ENCODE measurements at regions not wholly inside any gene's neighbourhood (a gene's known extent, or its start where the extent isn't known, plus 50 kb on each side); places are given as distances from the start of the nearest gene placed in this dataset.

GRCh38 chr14:83255015-83255726, 1721.5 kb upstream of the SEL1L start:
- H3K9me3 ChIP-seq, result no peaks in the 10 kb centered on the region
- H3K36me3 ChIP-seq, result no peaks in the 10 kb centered on the region
- H3K4me1 ChIP-seq, result no peaks in the 10 kb centered on the region
- TF ChIP-seq CTCF (IDR thresholded peaks at IDR 0.05), result no peak
- no peak overlapping the region for H3K27ac ChIP-seq
- H3K4me3 ChIP-seq, result no peak overlapping the region
- intact Hi-C loops (cut with DNase I), result no loop called here
- no peaks in the 10 kb centered on the region for H3K27me3 ChIP-seq
- ATAC-seq (peak; percentile 32), DNase-seq (no peak)

GRCh38 chr14:83255727-83256090, 1722.1 kb upstream of the SEL1L start:
- H3K27me3 ChIP-seq, result no peaks in the 10 kb centered on the region
- intact Hi-C loops (cut with DNase I), result no loop called here
- TF ChIP-seq CTCF (IDR thresholded peaks at IDR 0.05), result no peak
- no peaks in the 10 kb centered on the region for H3K9me3 ChIP-seq
- no peak overlapping the region for H3K4me3 ChIP-seq
- no peak for DNase-seq
- no peak for ATAC-seq
- no peaks in the 10 kb centered on the region for H3K36me3 ChIP-seq
- no peak overlapping the region for H3K27ac ChIP-seq
- no peaks in the 10 kb centered on the region for H3K4me1 ChIP-seq

GRCh38 chr14:83257466-83258439, 1724.1 kb upstream of the SEL1L start:
- TF ChIP-seq CTCF (IDR thresholded peaks at IDR 0.05), result no peak
- H3K9me3 ChIP-seq, result no peaks in the 10 kb centered on the region
- no peak for ATAC-seq
- H3K27me3 ChIP-seq, result no peaks in the 10 kb centered on the region
- H3K4me3 ChIP-seq, result no peak overlapping the region
- intact Hi-C loops (cut with DNase I), result no loop called here
- no peak for DNase-seq
- H3K4me1 ChIP-seq, result no peaks in the 10 kb centered on the region
- no peaks in the 10 kb centered on the region for H3K36me3 ChIP-seq
- no peak overlapping the region for H3K27ac ChIP-seq

GRCh38 chr14:83260751-83261150, 1727.1 kb upstream of the SEL1L start:
- intact Hi-C loops (cut with DNase I), result no loop called here
- no peak overlapping the region for H3K27ac ChIP-seq
- H3K27me3 ChIP-seq, result no peaks in the 10 kb centered on the region
- no peaks in the 10 kb centered on the region for H3K9me3 ChIP-seq
- DNase-seq (no peak), ATAC-seq (no peak)
- H3K36me3 ChIP-seq, result no peaks in the 10 kb centered on the region
- no peak for TF ChIP-seq CTCF (IDR thresholded peaks at IDR 0.05)
- no peaks in the 10 kb centered on the region for H3K4me1 ChIP-seq
- no peak overlapping the region for H3K4me3 ChIP-seq

GRCh38 chr14:83269583-83269982, 1735.9 kb upstream of the SEL1L start:
- DNase-seq (no peak), ATAC-seq (no peak)
- no peak overlapping the region for H3K27ac ChIP-seq
- H3K27me3 ChIP-seq, result no peaks in the 10 kb centered on the region
- H3K36me3 ChIP-seq, result no peaks in the 10 kb centered on the region
- no peak for TF ChIP-seq CTCF (IDR thresholded peaks at IDR 0.05)
- H3K9me3 ChIP-seq, result no peaks in the 10 kb centered on the region
- intact Hi-C loops (cut with DNase I), result no loop called here
- no peak overlapping the region for H3K4me3 ChIP-seq
- no peaks in the 10 kb centered on the region for H3K4me1 ChIP-seq
